K562 (cell line): ENCODE measurements at regions not wholly inside any gene's neighbourhood (a gene's known extent, or its start where the extent isn't known, plus 50 kb on each side); places are given as distances from the start of the nearest gene placed in this dataset.

Experiments used
- ETS2 ChIP-seq: IDR thresholded peaks from 2 replicates; pipeline ENCODE4 v1.6.1; 2016; ENCODE audit warnings: borderline replicate concordance, missing genetic modification characterization, mild to moderate bottlenecking, moderate library complexity, missing compliant biosample characterization; ENCODE audit not compliant: poor library complexity, severe bottlenecking
- MBD1 ChIP-seq: fragments of 250-450 bp; sonication (Bioruptor Pico); IDR thresholded peaks from 2 replicates; pipeline ENCODE4 v1.8.0; 2022; ENCODE audit warnings: inconsistent platforms
- MEIS2 ChIP-seq: fragments of 450-650 bp; IDR thresholded peaks from 2 replicates; pipeline ENCODE4 v1.6.1; 2014; ENCODE audit warnings: mild to moderate bottlenecking; ENCODE audit not compliant: partially characterized antibody
- PCBP1 ChIP-seq: fragments of 200-400 bp; formaldehyde crosslinking; IDR thresholded peaks from 2 replicates; pipeline ENCODE4 v1.6.1; 2018; ENCODE audit warnings: mild to moderate bottlenecking, low read depth, low read length; ENCODE audit not compliant: poor library complexity, severe bottlenecking
- RNF219 ChIP-seq: fragments of 250-450 bp; sonication (Bioruptor Pico); IDR thresholded peaks from 2 replicates; pipeline ENCODE4 v1.5.0; 2022; ENCODE audit warnings: mild to moderate bottlenecking
- THRA ChIP-seq: fragments of 450-650 bp; IDR thresholded peaks from 2 replicates; pipeline ENCODE4 v1.6.1; 2017; ENCODE audit warnings: mild to moderate bottlenecking, moderate library complexity
- TOE1 ChIP-seq, 2 experiments: fragments of 450-650 bp in 1 of 2; sonication (generic) in 1 of 2; formaldehyde crosslinking in 1 of 2; IDR thresholded peaks; 2 replicates each; pipeline versions ENCODE4 v1.7.1 to v1.8.0; 2016 to 2022; ENCODE audit warnings: borderline replicate concordance in 2 of 2, mild to moderate bottlenecking in 2 of 2, antibody characterized with exemption in 1 of 2, inconsistent platforms in 1 of 2, low read depth in 1 of 2, missing genetic modification reagents in 1 of 2, moderate library complexity in 1 of 2
- ZBTB26 ChIP-seq: fragments of 450-650 bp; formaldehyde crosslinking; IDR thresholded peaks from 2 replicates; pipeline ENCODE4 v1.4.0; 2022; ENCODE audit warnings: missing genetic modification characterization
- ZNF3 ChIP-seq: fragments of 250-450 bp; sonication (Bioruptor Pico); IDR thresholded peaks from 2 replicates; pipeline ENCODE4 v1.5.0; 2021; ENCODE audit warnings: mild to moderate bottlenecking, moderate library complexity
- TF ChIP-seq, protein P1 (sequence below): sonication (generic); formaldehyde crosslinking; IDR thresholded peaks from 2 replicates; pipeline ENCODE4 v1.8.1; 2023; ENCODE audit warnings: mild to moderate bottlenecking, missing genetic modification reagents
- TF ChIP-seq, protein P2 (sequence below), 3 experiments: IDR thresholded peaks in 2 of 3; conservative IDR thresholded peaks in 1 of 3; 2 replicates each; pipeline ENCODE4 v1.5.1; 2011 to 2012; ENCODE audit warnings: low read length in 3 of 3, mild to moderate bottlenecking in 3 of 3, control low read depth in 2 of 3, improper control_type of control experiment in 1 of 3, inconsistent platforms in 1 of 3, low read depth in 1 of 3, mixed read lengths in 1 of 3, moderate library complexity in 1 of 3; ENCODE audit not compliant: insufficient read depth in 2 of 3

DNA sequence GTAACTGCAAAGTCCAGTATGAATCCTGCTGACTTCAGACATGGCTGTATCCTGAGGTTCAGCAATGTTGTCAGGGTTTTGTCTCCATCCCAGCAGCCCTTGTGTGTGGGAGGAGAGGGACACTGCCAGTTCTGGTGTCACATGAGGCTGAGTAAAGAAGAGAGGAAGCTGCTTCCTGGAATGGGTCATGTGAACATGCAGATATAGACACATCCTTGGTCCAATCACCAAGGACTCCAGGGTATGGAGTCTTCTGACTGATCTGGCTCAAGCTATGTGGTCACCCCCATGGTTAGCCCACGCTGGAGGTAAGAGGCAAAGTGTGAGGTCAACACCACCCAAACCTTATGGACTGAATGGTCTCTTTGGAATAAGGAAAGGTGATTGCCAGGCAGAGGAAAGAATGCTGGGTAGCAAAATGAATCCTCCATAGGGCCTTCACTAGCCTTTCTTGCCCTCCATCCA, 134.4 kb upstream of the SLC1A4 start (continued):
- TF ChIP-seq THRA (no peak), ETS2 (tag) (no peak), ZBTB26 (CRISPR knock-in tag) (no peak), RNF219 (CRISPR knock-in tag) (no peak), TOE1 (IDR thresholded peaks at IDR 0.05; ENCODE audit: borderline replicate concordance) (peak; percentile 85), TOE1 (CRISPR knock-in tag; IDR thresholded peaks at IDR 0.05; ENCODE audit: borderline replicate concordance, low read depth) (no peak), MBD1 (CRISPR knock-in tag) (no peak), PCBP1 (no peak), MEIS2 (no peak), ZNF3 (CRISPR knock-in tag) (no peak)
- TF ChIP-seq, protein P1, sequence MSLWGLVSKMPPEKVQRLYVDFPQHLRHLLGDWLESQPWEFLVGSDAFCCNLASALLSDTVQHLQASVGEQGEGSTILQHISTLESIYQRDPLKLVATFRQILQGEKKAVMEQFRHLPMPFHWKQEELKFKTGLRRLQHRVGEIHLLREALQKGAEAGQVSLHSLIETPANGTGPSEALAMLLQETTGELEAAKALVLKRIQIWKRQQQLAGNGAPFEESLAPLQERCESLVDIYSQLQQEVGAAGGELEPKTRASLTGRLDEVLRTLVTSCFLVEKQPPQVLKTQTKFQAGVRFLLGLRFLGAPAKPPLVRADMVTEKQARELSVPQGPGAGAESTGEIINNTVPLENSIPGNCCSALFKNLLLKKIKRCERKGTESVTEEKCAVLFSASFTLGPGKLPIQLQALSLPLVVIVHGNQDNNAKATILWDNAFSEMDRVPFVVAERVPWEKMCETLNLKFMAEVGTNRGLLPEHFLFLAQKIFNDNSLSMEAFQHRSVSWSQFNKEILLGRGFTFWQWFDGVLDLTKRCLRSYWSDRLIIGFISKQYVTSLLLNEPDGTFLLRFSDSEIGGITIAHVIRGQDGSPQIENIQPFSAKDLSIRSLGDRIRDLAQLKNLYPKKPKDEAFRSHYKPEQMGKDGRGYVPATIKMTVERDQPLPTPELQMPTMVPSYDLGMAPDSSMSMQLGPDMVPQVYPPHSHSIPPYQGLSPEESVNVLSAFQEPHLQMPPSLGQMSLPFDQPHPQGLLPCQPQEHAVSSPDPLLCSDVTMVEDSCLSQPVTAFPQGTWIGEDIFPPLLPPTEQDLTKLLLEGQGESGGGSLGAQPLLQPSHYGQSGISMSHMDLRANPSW (CRISPR knock-in tag), result no peak
- TF ChIP-seq, protein P2, sequence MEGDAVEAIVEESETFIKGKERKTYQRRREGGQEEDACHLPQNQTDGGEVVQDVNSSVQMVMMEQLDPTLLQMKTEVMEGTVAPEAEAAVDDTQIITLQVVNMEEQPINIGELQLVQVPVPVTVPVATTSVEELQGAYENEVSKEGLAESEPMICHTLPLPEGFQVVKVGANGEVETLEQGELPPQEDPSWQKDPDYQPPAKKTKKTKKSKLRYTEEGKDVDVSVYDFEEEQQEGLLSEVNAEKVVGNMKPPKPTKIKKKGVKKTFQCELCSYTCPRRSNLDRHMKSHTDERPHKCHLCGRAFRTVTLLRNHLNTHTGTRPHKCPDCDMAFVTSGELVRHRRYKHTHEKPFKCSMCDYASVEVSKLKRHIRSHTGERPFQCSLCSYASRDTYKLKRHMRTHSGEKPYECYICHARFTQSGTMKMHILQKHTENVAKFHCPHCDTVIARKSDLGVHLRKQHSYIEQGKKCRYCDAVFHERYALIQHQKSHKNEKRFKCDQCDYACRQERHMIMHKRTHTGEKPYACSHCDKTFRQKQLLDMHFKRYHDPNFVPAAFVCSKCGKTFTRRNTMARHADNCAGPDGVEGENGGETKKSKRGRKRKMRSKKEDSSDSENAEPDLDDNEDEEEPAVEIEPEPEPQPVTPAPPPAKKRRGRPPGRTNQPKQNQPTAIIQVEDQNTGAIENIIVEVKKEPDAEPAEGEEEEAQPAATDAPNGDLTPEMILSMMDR (IDR thresholded peaks at IDR 0.05 in 2 of 3, conservative IDR thresholded peaks at IDR 0.05 in 1 of 3; ENCODE audit: insufficient read depth in 2 of 3, low read depth in 1 of 3, low read length in 3 of 3), result no peak
